GM12878 (cell line): ENCODE measurements at regions not wholly inside any gene's neighbourhood (a gene's known extent, or its start where the extent isn't known, plus 50 kb on each side); places are given as distances from the start of the nearest gene placed in this dataset.

ENCODE experiments used
- ATAC-seq: fragments of 200-7000 bp; cut with Tn5 transposase; 3 replicates; pipeline ENCODE4 v1.9.1; 2020; ENCODE audit warnings: mild to moderate bottlenecking, moderate library complexity
- BruUV-seq: library from RNA; stranded (reverse); fragments of 400-500 nt; replicated peaks from 2 replicates; lab custom pipeline; 2021; lab: Mats Ljungman, UMichigan
- CTCF ChIA-PET: fragments of 300-600 bp; sonication (Branson Sonifier 250); formaldehyde crosslinking; extraction: SDS; loops from one replicate; lab custom pipeline; 2021; ENCODE audit warnings: inconsistent platforms; lab: Yijun Ruan, JAX
- POLR2A ChIA-PET: fragments of 350-600 bp; formaldehyde crosslinking; extraction: SDS; loops from one replicate; lab custom pipeline; 2021; ENCODE audit warnings: inconsistent platforms; lab: Charles Lee
- RAD21 ChIA-PET: fragments of 300-600 bp; sonication (Branson Sonifier 250); formaldehyde crosslinking; loops from one replicate; lab custom pipeline; 2023; ENCODE audit warnings: antibody characterized with exemption; ENCODE audit not compliant: unreplicated experiment; lab: Charles Lee
- SMC1A ChIA-PET: fragments of 300-600 bp; sonication (Branson Sonifier 250); formaldehyde crosslinking; loops from one replicate; lab custom pipeline; 2023; ENCODE audit not compliant: unreplicated experiment, uncharacterized antibody; lab: Charles Lee
- DNase-seq: peaks from one replicate; pipeline ENCODE4 v3.0.0-alpha.2; 2011; ENCODE audit warnings: low read depth, low spot score
- FAIRE-seq: peaks from 3 replicates; lab custom pipeline; 2011; peaks lifted over from hg19 to GRCh38; lab: Jason Lieb, UNC
- H2AFZ ChIP-seq: 2 replicates; pipeline ENCODE4 v1.6.0; 2011; ENCODE audit warnings: low read depth, low read length, control low read depth; ENCODE audit not compliant: control insufficient read depth
- H3K27ac ChIP-seq: 2 replicates; pipeline ENCODE4 v1.5.1; 2011; ENCODE audit warnings: control low read depth; ENCODE audit not compliant: control insufficient read depth, insufficient read depth
- H3K27me3 ChIP-seq, 2 experiments: replicated peaks in 1 of 2; 2 replicates each; pipeline versions ENCODE4 v1.6.0 to v1.6.1; 2011; ENCODE audit warnings: low read length in 1 of 2; ENCODE audit not compliant: control insufficient read depth in 2 of 2, insufficient read depth in 2 of 2
- H3K36me3 ChIP-seq, 2 experiments: 2 replicates each; pipeline ENCODE4 v1.5.1; 2011; ENCODE audit warnings: low read length in 1 of 2; ENCODE audit not compliant: control insufficient read depth in 2 of 2, insufficient read depth in 2 of 2
- H3K4me1 ChIP-seq: 2 replicates; pipeline ENCODE4 v1.6.1; 2011; ENCODE audit warnings: mild to moderate bottlenecking, low read length, moderate library complexity, mixed read lengths; ENCODE audit not compliant: control insufficient read depth, insufficient read depth
- H3K4me2 ChIP-seq: 2 replicates; pipeline ENCODE4 v1.6.0; 2011; ENCODE audit warnings: control low read depth; ENCODE audit not compliant: control insufficient read depth, insufficient read depth
- H3K4me3 ChIP-seq: fragments of 200-600 bp; sonication (generic); 2 replicates; pipeline ENCODE4 v1.5.1; 2016
- H3K79me2 ChIP-seq: 2 replicates; pipeline ENCODE4 v1.6.0; 2011; ENCODE audit warnings: low read length; ENCODE audit not compliant: control insufficient read depth, insufficient read depth
- H3K9ac ChIP-seq: 2 replicates; pipeline ENCODE4 v1.8.0; 2011; ENCODE audit warnings: low read length, control low read depth, mixed read lengths; ENCODE audit not compliant: control insufficient read depth, insufficient read depth
- H3K9me3 ChIP-seq: replicated peaks from 3 replicates; pipeline ENCODE4 v1.5.1; 2011; ENCODE audit warnings: mild to moderate bottlenecking, low read length; ENCODE audit not compliant: control insufficient read depth, insufficient read depth
- H4K20me1 ChIP-seq: 2 replicates; pipeline ENCODE4 v1.6.0; 2011; ENCODE audit not compliant: control insufficient read depth, insufficient read depth
- BACH1 ChIP-seq: fragments of 450-650 bp; IDR thresholded peaks from 2 replicates; pipeline ENCODE4 v1.6.1; 2017; ENCODE audit warnings: mild to moderate bottlenecking, borderline replicate concordance
- E2F8 ChIP-seq: fragments of 450-650 bp; IDR thresholded peaks from 2 replicates; pipeline ENCODE4 v1.6.1; 2018; ENCODE audit warnings: mild to moderate bottlenecking, low read depth, moderate library complexity; ENCODE audit not compliant: partially characterized antibody
- EED ChIP-seq: sonication (generic); IDR thresholded peaks from 2 replicates; pipeline ENCODE4 v1.6.1; 2016; ENCODE audit warnings: antibody characterized with exemption, low read depth
- GABPA ChIP-seq: IDR thresholded peaks from 2 replicates; pipeline ENCODE4 v1.6.1; 2014; ENCODE audit warnings: antibody characterized with exemption, low read depth, mild to moderate bottlenecking, inconsistent platforms
- HDAC6 ChIP-seq: fragments of 200-600 bp; sonication (generic); IDR thresholded peaks from one replicate; pipeline ENCODE4 v1.8.0; 2017; ENCODE audit warnings: antibody characterized with exemption; ENCODE audit not compliant: unreplicated experiment
- JUNB ChIP-seq: IDR thresholded peaks from 2 replicates; pipeline ENCODE4 v1.6.1; 2016; ENCODE audit warnings: antibody characterized with exemption, mild to moderate bottlenecking
- KLF5 ChIP-seq: fragments of 450-650 bp; IDR thresholded peaks from 2 replicates; pipeline ENCODE4 v1.6.1; 2014; ENCODE audit warnings: mild to moderate bottlenecking; ENCODE audit not compliant: partially characterized antibody
- MTA3 ChIP-seq: IDR thresholded peaks from 2 replicates; pipeline ENCODE4 v1.6.1; 2012; ENCODE audit warnings: low read length, inconsistent platforms, borderline replicate concordance
- POLR2A ChIP-seq: IDR thresholded peaks from 2 replicates; pipeline ENCODE4 v1.6.1; 2011; ENCODE audit warnings: low read depth, mild to moderate bottlenecking, low read length
- POU2F2 ChIP-seq: IDR thresholded peaks from 3 replicates; pipeline ENCODE4 v1.6.1; 2011; ENCODE audit warnings: low read depth, mild to moderate bottlenecking, low read length, borderline replicate concordance
- RFX5 ChIP-seq: IDR thresholded peaks from 2 replicates; pipeline ENCODE4 v1.6.1; 2011; ENCODE audit warnings: low read depth, low read length, improper control_type of control experiment
- SIX5 ChIP-seq: IDR thresholded peaks from 2 replicates; pipeline ENCODE4 v1.6.1; 2011; ENCODE audit warnings: mild to moderate bottlenecking, low read depth, low read length, moderate library complexity; ENCODE audit not compliant: severe bottlenecking
- SMARCA5 ChIP-seq: fragments of 450-650 bp; IDR thresholded peaks from 2 replicates; pipeline ENCODE4 v1.6.1; 2017; ENCODE audit warnings: mild to moderate bottlenecking
- STAT1 ChIP-seq: fragments of 450-650 bp; conservative IDR thresholded peaks from 2 replicates; pipeline ENCODE4 v1.6.1; 2014; ENCODE audit warnings: antibody characterized with exemption, mild to moderate bottlenecking
- TAF1 ChIP-seq: IDR thresholded peaks from 2 replicates; pipeline ENCODE4 v1.6.1; 2011; ENCODE audit warnings: mild to moderate bottlenecking, low read depth, low read length, borderline replicate concordance
- YY1 ChIP-seq: IDR thresholded peaks from 2 replicates; pipeline ENCODE4 v1.6.1; 2011; ENCODE audit warnings: low read depth, mild to moderate bottlenecking, low read length
- WGBS: methylation state at CpG from one replicate; pipeline ENCODE4 v1.1.6; 2016; ENCODE audit warnings: low lambda C conversion rate; ENCODE audit not compliant: insufficient replicate concordance, insufficient coverage; ENCODE audit errors: missing lambda C conversion rate; 5-methylcytosine and 5-hydroxymethylcytosine counted together
- in situ Hi-C: fragments of 300-500 bp; cut with MboI; formaldehyde crosslinking; loops from 9 replicates; pipeline ENCODE4 v1.14.3; 2018; ENCODE audit warnings: mixed read lengths
- intact Hi-C: fragments of 100-400 bp; cut with micrococcal nuclease; formaldehyde crosslinking; loops from one replicate; pipeline ENCODE4 v1.14.2; 2022; ENCODE audit not compliant: unreplicated experiment
- TF ChIP-seq, protein P1 (sequence below): IDR thresholded peaks from 2 replicates; pipeline ENCODE4 v1.6.1; 2011; ENCODE audit warnings: borderline replicate concordance, low read depth, mild to moderate bottlenecking, moderate library complexity, low read length; ENCODE audit not compliant: insufficient read depth, poor library complexity, severe bottlenecking

DNA sequence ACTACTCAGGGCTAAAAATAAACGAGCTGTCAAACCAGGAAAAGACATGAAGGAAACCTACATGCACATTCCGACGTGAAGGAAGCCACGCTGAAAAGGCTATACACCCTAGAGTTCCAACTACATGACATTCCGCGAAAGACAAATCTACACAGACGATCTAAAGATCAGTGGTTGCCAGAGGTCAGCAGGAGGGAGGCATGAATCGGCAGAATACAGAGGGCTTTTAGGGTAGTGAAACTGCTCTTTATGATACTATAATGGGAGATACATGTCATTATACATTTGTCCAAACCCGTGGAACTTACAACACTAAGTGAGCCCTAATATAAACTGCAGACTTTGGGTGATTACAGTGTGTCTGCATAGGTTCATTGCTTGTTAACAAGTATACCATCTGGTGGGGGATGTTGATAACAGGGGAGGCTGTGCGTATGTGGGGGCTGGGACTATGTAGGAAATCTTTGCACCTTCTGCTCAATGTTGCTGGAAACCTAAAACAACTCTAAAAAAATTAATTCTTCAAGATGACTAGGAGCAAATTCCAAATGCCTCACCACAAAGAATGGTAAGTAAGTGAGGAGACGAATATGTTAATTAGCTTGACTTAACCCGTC lies 132.2 kb upstream of the CDH4 start:
- TF ChIP-seq KLF5 (no peak), POLR2A (no peak), POU2F2 (no peak), RFX5 (no peak), YY1 (no peak), STAT1 (no peak), HDAC6 (no peak), GABPA (no peak), E2F8 (no peak), BACH1 (no peak), JUNB (no peak), MTA3 (no peak), SIX5 (no peak), EED (no peak), SMARCA5 (no peak), TAF1 (no peak)
- TF ChIP-seq, protein P1, sequence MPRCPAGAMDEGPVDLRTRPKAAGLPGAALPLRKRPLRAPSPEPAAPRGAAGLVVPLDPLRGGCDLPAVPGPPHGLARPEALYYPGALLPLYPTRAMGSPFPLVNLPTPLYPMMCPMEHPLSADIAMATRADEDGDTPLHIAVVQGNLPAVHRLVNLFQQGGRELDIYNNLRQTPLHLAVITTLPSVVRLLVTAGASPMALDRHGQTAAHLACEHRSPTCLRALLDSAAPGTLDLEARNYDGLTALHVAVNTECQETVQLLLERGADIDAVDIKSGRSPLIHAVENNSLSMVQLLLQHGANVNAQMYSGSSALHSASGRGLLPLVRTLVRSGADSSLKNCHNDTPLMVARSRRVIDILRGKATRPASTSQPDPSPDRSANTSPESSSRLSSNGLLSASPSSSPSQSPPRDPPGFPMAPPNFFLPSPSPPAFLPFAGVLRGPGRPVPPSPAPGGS: no peak
- TF ChIP-seq, all 136 proteins: peak for 0
- no peaks in the 10 kb centered on the region for H3K79me2 ChIP-seq
- H3K4me2 ChIP-seq: no peak overlapping the region
- SMC1A ChIA-PET: no interaction called here
- ATAC-seq (no peak), FAIRE-seq (no peak), DNase-seq (no peak)
- in situ Hi-C loops (loop anchor here (5.0 kb wide), 1 partner anchor 52 kb away; no protein-coding TSS in a partner anchor), intact Hi-C loops (loop anchor here (1.0 kb wide), 1 partner anchor 269 kb away; no protein-coding TSS in a partner anchor)
- no TSS peak for BruUV-seq
- POLR2A ChIA-PET: no interaction called here
- WGBS: 38% methylated on average over 12 of the region's 12 CpGs
- RAD21 ChIA-PET: no interaction called here
- H2AFZ ChIP-seq: no peak overlapping the region
- H3K27me3 ChIP-seq: no peaks in the 10 kb centered on the region
- no peaks in the 10 kb centered on the region for H3K4me1 ChIP-seq
- no peaks in the 10 kb centered on the region; the same call in 1 of the 3 replicates for H3K9me3 ChIP-seq
- H3K36me3 ChIP-seq: no peaks in the 10 kb centered on the region
- no peak overlapping the region for H3K4me3 ChIP-seq
- H3K27ac ChIP-seq: no peak overlapping the region
- H3K9ac ChIP-seq: no peak overlapping the region
- CTCF ChIA-PET: no interaction called here
- H4K20me1 ChIP-seq: no peaks in the 10 kb centered on the region
